ENCODE measurements at regions not wholly inside any gene's neighbourhood (a gene's known extent, or its start where the extent isn't known, plus 50 kb on each side); places are given as distances from the start of the nearest gene placed in this dataset.

DNA sequence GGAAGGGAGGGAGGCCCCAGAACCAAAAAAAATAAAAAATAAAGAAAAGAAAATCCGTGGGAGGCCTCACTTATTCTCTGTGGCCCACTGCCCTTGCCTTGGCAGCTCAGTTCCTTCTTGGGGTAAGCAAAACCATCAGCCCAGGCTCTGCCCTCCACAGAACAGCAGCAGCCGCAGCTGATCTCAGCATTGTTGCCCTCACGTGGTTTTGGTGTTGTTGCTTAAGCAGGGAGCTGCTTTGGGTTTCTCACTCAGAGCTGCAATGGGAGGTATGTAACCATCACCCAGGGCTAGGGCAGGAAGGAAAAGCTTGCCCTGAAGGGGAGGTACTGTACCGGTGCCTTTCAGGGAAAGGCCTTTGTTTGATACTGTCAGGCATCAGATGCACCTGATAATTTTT, 374.7 kb upstream of the WWC1 start:
- DNase-seq (ENCODE audit: extremely low read depth, low read depth): no peak
- TF ChIP-seq CTCF (IDR thresholded peaks at IDR 0.05; ENCODE audit: low read depth, low read length, missing control alignments): no peak

GRCh38 chr5:167918184-167918812, 373.1 kb upstream of the WWC1 start:
- TF ChIP-seq CTCF (IDR thresholded peaks at IDR 0.05; ENCODE audit: low read depth, low read length, missing control alignments): no peak
- DNase-seq (ENCODE audit: extremely low read depth, low read depth): no peak
- H3K4me3 ChIP-seq (replicated peaks; ENCODE audit: low read depth, low read length): no peak overlapping the region

More for the DNA sequence above, 374.7 kb upstream of the WWC1 start:
- H3K4me3 ChIP-seq (replicated peaks; ENCODE audit: low read depth, low read length): no peak overlapping the region

DNA sequence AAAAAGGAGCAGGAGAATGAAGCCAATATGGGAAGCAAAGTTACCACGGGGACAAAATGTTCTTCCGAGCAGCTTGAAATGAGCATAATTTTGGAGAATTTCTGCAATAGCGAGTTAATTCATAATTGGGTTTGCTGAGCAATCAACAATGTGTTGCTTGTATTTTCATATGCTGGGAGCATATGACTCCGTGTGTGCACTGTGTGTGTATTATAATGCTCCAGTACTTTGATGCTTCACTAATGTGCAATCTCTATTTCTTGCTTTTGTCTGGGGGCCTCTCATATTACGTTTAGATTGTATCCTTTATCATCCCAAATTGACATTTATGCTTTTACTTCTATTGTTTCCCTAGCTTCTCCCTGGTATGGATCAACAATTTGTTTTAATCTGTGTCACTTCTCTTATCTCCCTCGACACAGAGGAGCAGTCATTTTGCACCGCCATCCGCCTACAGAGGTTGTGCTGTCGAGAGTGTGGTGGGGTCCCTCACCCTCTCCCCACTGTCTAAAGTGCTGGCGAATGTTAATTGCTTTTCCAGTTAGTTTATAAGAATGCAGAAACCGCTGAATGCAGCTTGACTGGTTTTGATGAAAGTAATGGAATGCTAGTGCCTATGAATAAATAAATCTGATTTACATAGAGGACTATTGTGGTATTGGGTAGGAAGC, 372.5 kb upstream of the WWC1 start:
- DNase-seq (ENCODE audit: extremely low read depth, low read depth): no peak
- H3K4me3 ChIP-seq (replicated peaks; ENCODE audit: low read depth, low read length): no peak overlapping the region
- TF ChIP-seq CTCF (IDR thresholded peaks at IDR 0.05; ENCODE audit: low read depth, low read length, missing control alignments): no peak

GRCh38 chr5:167920589-167920988, 370.9 kb upstream of the WWC1 start:
- no peak for DNase-seq (ENCODE audit: extremely low read depth, low read depth)

GRCh38 chr5:167921796-167922195, 369.6 kb upstream of the WWC1 start:
- H3K4me3 ChIP-seq (replicated peaks; ENCODE audit: low read depth, low read length): no peak overlapping the region
- TF ChIP-seq CTCF (IDR thresholded peaks at IDR 0.05; ENCODE audit: low read depth, low read length, missing control alignments): no peak
- no peak for DNase-seq (ENCODE audit: extremely low read depth, low read depth)

More at GRCh38 chr5:167920589-167920988, 370.9 kb upstream of the WWC1 start:
- no peak for TF ChIP-seq CTCF (IDR thresholded peaks at IDR 0.05; ENCODE audit: low read depth, low read length, missing control alignments)
- H3K4me3 ChIP-seq (replicated peaks; ENCODE audit: low read depth, low read length): no peak overlapping the region

DNA sequence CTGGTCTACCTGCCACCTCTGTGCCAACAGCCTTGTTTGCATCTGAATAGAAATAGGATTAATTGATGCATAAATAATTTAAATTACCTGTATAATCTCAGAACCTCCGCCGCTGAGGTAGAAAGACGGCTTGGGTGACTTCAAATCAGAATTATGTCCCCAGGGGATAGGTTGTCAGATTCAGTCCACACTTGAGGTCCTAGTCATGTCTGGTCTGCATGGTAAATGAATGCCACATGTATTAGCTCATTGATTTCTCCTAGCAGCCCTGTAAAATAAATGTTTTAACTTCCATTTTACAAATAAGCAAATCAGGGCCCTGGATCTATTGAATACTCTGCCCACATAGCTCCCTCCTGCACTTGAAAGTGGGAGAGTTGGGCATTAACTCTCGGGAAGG, 368.0 kb upstream of the WWC1 start:
- no peak overlapping the region for H3K4me3 ChIP-seq (replicated peaks; ENCODE audit: low read depth, low read length)
- no peak for DNase-seq (ENCODE audit: extremely low read depth, low read depth)

More for the DNA sequence above, 368.0 kb upstream of the WWC1 start:
- no peak for TF ChIP-seq CTCF (IDR thresholded peaks at IDR 0.05; ENCODE audit: low read depth, low read length, missing control alignments)
